Stomach (tissue), 4 donors: ENCODE measurements at regions not wholly inside any gene's neighbourhood (a gene's known extent, or its start where the extent isn't known, plus 50 kb on each side); places are given as distances from the start of the nearest gene placed in this dataset.

Experiments
- POLR2A ChIP-seq, 4 donors: fragments of 450-650 bp; IDR thresholded peaks; one replicate each; pipeline ENCODE4 v1.6.1; 2016; ENCODE audit warnings: antibody characterized with exemption in 4 of 4, control low read depth in 2 of 4, mild to moderate bottlenecking in 1 of 4, moderate library complexity in 1 of 4
- POLR2AphosphoS5 ChIP-seq, 3 donors: sonication (generic); formaldehyde crosslinking; IDR thresholded peaks; one replicate each; pipeline ENCODE4 v1.6.1; 2016; ENCODE audit warnings: antibody characterized with exemption in 3 of 3

DNA sequence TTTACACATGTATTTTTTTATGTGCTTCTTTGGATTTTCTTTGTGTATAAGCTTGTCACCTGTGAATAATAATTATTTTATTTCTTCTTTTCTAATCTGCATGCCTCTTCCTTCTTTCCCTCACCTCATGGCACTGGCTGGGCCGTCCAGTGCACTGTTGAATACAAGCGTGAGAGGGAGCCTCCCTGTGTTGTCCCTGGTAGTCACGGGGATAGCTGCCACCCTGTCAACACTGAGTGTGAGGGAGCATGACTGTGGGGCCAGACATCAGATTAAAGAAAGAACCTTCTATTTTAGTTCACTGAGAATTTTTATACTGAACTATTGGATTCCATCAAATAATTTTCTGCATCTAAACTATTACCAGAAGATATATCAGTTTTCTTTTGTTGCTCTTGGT is 187.9 kb downstream of the CDC14C start:
- TF ChIP-seq POLR2A (IDR thresholded peaks at IDR 0.05) (no peak), POLR2AphosphoS5 (IDR thresholded peaks at IDR 0.05) (no peak)
